ENCODE measurements at regions not wholly inside any gene's neighbourhood (a gene's known extent, or its start where the extent isn't known, plus 50 kb on each side); places are given as distances from the start of the nearest gene placed in this dataset.

DNA sequence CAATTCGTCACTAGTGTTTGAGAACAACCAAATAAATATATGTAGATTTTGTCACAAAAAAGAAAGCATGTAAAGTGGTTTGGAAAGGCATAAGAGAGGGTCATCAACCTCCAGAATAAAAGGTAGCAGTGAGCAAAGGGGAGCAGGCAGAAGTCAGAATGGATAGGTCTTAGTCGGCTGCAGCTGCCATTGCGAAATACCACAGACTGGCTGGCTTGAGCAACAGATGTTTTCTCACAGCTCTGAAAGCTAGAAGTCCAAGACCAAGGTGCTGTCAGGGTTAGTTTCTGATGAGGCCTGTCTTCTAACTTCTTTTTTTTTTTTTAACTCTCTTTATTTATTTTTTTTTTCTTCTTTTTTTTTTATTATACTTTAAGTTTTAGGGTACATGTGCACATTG lies 208.1 kb upstream of the PIK3R1 start:
- Histone ChIP-seq H3K4me3 (ENCODE audit: control insufficient read depth in 2 of 3, extremely low read depth in 1 of 3, insufficient read depth in 2 of 3, low read depth in 1 of 3, low read length in 3 of 3) (no peak overlapping the region), H3K9me1 (ENCODE audit: control insufficient read depth, extremely low read depth, insufficient read depth, low read length) (no peaks in the 10 kb centered on the region), H3K79me2 (ENCODE audit: control insufficient read depth, insufficient read depth, low read length) (no peaks in the 10 kb centered on the region), H3K9ac (ENCODE audit: control insufficient read depth, extremely low read depth, insufficient read depth, low read length) (no peak overlapping the region), H4K20me1 (ENCODE audit: control insufficient read depth, extremely low read depth, insufficient read depth, low read length) (no peaks in the 10 kb centered on the region), H2AFZ (ENCODE audit: control insufficient read depth, low read length) (no peak overlapping the region), H3K4me2 (ENCODE audit: control insufficient read depth, extremely low read depth, insufficient read depth, low read depth, low read length) (no peak overlapping the region), H3K36me3 (ENCODE audit: control insufficient read depth in 2 of 2, extremely low read depth in 1 of 2, insufficient read depth in 2 of 2, low read length in 2 of 2) (no peaks in the 10 kb centered on the region), H3K27ac (ENCODE audit: control insufficient read depth, insufficient read depth, low read length) (no peak overlapping the region), H3K4me1 (ENCODE audit: control insufficient read depth, extremely low read depth, insufficient read depth, low read length) (peaks cover 5% of the 10 kb centered on the region), H3K27me3 (ENCODE audit: control insufficient read depth, extremely low read depth, insufficient read depth, low read length) (no peaks in the 10 kb centered on the region), H3K9me3 (ENCODE audit: control insufficient read depth, low read depth, low read length) (no peaks in the 10 kb centered on the region)
- DNase-seq (ENCODE audit: low read depth, low spot score) = no peak
- TF ChIP-seq, protein P1, sequence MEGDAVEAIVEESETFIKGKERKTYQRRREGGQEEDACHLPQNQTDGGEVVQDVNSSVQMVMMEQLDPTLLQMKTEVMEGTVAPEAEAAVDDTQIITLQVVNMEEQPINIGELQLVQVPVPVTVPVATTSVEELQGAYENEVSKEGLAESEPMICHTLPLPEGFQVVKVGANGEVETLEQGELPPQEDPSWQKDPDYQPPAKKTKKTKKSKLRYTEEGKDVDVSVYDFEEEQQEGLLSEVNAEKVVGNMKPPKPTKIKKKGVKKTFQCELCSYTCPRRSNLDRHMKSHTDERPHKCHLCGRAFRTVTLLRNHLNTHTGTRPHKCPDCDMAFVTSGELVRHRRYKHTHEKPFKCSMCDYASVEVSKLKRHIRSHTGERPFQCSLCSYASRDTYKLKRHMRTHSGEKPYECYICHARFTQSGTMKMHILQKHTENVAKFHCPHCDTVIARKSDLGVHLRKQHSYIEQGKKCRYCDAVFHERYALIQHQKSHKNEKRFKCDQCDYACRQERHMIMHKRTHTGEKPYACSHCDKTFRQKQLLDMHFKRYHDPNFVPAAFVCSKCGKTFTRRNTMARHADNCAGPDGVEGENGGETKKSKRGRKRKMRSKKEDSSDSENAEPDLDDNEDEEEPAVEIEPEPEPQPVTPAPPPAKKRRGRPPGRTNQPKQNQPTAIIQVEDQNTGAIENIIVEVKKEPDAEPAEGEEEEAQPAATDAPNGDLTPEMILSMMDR (optimal IDR thresholded peaks at IDR 0.05 in 1 of 3, IDR thresholded peaks at IDR 0.05 in 1 of 3, conservative IDR thresholded peaks at IDR 0.05 in 1 of 3; ENCODE audit: extremely low read depth in 1 of 3, insufficient read depth in 2 of 3, low read length in 3 of 3) = no peak
- TF ChIP-seq EZH2 (IDR thresholded peaks at IDR 0.05; ENCODE audit: low read length) = no peak
- FAIRE-seq = no peak
- dilution Hi-C loops (cut with MboI; ENCODE audit: extremely low pct_ligation_motif_present, low sequenced_read_pairs) = no loop called here

DNA sequence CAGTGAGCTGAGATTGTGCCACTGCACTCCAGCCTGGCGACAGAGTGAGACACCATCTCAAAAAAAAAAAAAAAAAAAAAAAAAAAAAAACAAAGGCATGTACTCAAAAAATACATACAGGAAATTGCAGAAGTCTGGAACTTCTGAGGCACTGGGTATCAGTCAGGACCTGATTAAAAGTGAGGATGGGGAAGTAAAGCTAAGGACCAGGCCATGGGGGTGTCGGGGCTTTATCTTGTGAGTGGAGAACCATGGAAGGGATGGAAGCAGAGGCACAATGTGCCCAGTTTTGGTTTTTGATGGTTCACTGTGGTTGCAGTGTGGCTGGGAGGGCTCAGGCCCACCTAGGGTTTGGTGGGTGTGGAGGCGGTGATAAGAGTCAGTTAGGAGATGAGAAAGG lies 212.7 kb upstream of the PIK3R1 start:
- H3K27me3 ChIP-seq (ENCODE audit: control insufficient read depth, extremely low read depth, insufficient read depth, low read length) = no peaks in the 10 kb centered on the region
- no peaks in the 10 kb centered on the region for H4K20me1 ChIP-seq (ENCODE audit: control insufficient read depth, extremely low read depth, insufficient read depth, low read length)
- H2AFZ ChIP-seq (ENCODE audit: control insufficient read depth, low read length) = no peak overlapping the region
- H3K4me1 ChIP-seq (ENCODE audit: control insufficient read depth, extremely low read depth, insufficient read depth, low read length) = no peaks in the 10 kb centered on the region
- no peaks in the 10 kb centered on the region for H3K79me2 ChIP-seq (ENCODE audit: control insufficient read depth, insufficient read depth, low read length)
- H3K9me3 ChIP-seq (ENCODE audit: control insufficient read depth, low read depth, low read length) = no peaks in the 10 kb centered on the region
- no peak overlapping the region for H3K4me2 ChIP-seq (ENCODE audit: control insufficient read depth, extremely low read depth, insufficient read depth, low read depth, low read length)
- dilution Hi-C loops (cut with MboI; ENCODE audit: extremely low pct_ligation_motif_present, low sequenced_read_pairs) = no loop called here
- H3K36me3 ChIP-seq (ENCODE audit: control insufficient read depth in 2 of 2, extremely low read depth in 1 of 2, insufficient read depth in 2 of 2, low read length in 2 of 2) = no peaks in the 10 kb centered on the region
- H3K9ac ChIP-seq (ENCODE audit: control insufficient read depth, extremely low read depth, insufficient read depth, low read length) = no peak overlapping the region
- peak overlapping the region; percentile 49 for H3K27ac ChIP-seq (ENCODE audit: control insufficient read depth, insufficient read depth, low read length)
- no peak overlapping the region for H3K4me3 ChIP-seq (ENCODE audit: control insufficient read depth in 2 of 3, extremely low read depth in 1 of 3, insufficient read depth in 2 of 3, low read depth in 1 of 3, low read length in 3 of 3)
- DNase-seq (ENCODE audit: low read depth, low spot score) = no peak
- FAIRE-seq = no peak
- no peaks in the 10 kb centered on the region for H3K9me1 ChIP-seq (ENCODE audit: control insufficient read depth, extremely low read depth, insufficient read depth, low read length)
- TF ChIP-seq, protein P1 (optimal IDR thresholded peaks at IDR 0.05 in 1 of 3, IDR thresholded peaks at IDR 0.05 in 1 of 3, conservative IDR thresholded peaks at IDR 0.05 in 1 of 3; ENCODE audit: extremely low read depth in 1 of 3, insufficient read depth in 2 of 3, low read length in 3 of 3) = no peak
- TF ChIP-seq EZH2 (IDR thresholded peaks at IDR 0.05; ENCODE audit: low read length) = no peak
